ENCODE measurements at regions not wholly inside any gene's neighbourhood (a gene's known extent, or its start where the extent isn't known, plus 50 kb on each side); places are given as distances from the start of the nearest gene placed in this dataset.
"Not testable (repeated sequence)": the region's sequence is repeated elsewhere in the genome, so short reads cannot be mapped to it uniquely, and the experiment has no call there.

- DNase-seq = no peak
Observed at GRCh38 chr7:131627735-131628190, 71.3 kb upstream of the PODXL start.

GRCh38 chr7:131626643-131627042, 70.2 kb upstream of the PODXL start:
- no peak for DNase-seq

DNA sequence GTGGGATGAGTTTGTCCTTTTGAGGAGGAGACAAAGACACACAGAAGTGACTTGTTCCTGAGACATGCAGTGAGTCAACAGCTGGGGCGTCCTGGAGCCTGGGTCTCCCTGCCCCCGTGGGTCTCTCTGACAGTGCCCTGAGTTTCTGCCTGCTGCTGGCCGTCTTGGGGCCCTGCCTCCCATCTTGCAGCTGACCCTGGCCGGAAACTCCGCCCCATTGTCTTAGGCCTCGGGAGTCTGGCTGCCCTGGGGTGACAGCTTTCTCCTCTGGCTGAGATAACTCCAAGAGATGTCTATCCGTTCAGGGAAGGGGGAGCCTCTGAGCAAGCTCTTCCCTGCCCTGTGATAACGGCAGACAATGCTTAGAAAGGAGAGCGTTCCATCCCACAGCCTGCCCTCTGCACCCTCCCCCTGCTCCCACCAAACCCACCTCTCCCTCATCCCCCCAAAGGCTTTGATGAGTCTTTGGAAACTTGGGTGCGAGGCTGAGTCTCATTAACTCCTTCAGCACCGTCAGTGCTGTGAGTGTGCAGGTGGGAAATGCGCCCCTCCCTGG, 69.5 kb upstream of the PODXL start:
- no peak for DNase-seq

DNA sequence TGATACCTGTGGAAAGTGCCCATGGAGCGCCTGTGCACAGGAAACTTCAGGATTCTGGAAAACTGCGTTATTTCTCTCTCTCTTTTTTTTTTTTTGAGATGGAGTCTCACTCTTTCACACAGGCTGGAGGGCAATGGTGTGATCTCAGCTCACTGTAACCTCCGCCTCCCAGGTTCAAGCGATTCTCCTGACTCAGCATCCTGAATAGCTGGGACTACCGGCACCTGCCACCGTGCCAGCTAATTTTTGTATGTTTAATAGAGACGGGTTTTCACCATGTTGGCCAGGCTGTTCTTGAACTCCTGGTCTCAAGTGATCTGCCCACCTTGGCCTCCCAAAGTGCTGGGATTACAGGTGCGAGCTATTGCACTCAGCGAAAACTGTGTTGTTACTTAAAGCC, 68.9 kb upstream of the PODXL start:
- not testable (repeated sequence) for DNase-seq

DNA sequence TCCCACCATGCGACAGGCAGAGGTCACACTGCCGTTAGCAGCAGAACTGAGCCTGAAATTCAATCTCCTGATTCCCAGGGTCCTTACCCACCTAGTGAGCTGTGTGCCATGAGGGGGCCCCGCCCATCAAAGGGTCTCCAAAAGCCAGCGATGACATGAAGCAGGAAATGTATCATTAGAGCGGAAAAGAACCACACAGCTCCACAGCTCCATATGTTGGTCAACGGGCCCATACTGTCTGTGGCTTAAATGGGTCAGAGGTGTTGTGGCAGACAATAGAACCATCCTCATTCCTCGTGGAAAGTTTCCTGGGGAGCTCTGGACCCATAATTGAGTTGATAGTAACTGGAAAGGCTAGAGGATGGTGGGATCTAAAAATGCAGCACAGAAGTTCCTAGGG, 68.1 kb upstream of the PODXL start:
- DNase-seq = no peak

DNA sequence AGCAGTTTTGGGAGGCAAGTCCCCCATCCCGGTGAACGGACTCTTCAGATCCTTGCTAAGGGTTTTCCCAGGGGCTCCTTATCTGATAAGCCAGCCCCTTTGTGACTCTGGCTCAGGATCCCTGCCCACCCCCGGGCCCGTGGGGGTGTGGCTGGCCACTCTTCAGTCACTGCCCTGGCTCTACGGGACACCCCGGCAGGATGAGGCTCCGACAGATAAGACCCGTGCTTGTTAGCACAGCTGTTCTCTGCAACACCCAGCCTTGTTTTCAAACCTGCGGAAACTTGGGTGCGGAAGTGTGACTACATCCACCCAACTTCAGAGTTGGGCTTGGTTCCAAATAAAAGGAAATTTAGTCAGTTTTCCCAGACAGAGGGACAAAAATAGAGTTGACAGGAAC, 66.7 kb upstream of the PODXL start:
- no peak for DNase-seq

DNA sequence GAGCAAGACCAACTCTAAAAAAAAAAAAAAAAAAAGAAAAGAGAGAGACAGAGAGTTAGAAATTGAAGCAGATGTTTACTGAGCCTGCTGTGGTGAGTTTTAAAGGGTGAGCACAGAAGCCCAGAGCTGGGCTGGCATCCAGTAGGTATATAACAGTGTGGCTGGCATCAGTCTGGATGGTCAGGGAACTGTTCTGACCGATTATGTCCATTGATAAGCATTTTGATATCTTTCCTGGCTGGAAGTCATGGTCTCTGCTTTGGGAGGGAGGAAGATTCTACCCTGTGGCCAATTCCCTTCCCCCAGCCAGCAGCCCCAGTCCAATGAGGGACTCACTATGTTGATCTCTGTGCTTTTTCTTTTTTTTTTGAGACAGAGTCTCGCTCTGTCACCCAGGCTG, 65.2 kb upstream of the PODXL start:
- DNase-seq = no peak

DNA sequence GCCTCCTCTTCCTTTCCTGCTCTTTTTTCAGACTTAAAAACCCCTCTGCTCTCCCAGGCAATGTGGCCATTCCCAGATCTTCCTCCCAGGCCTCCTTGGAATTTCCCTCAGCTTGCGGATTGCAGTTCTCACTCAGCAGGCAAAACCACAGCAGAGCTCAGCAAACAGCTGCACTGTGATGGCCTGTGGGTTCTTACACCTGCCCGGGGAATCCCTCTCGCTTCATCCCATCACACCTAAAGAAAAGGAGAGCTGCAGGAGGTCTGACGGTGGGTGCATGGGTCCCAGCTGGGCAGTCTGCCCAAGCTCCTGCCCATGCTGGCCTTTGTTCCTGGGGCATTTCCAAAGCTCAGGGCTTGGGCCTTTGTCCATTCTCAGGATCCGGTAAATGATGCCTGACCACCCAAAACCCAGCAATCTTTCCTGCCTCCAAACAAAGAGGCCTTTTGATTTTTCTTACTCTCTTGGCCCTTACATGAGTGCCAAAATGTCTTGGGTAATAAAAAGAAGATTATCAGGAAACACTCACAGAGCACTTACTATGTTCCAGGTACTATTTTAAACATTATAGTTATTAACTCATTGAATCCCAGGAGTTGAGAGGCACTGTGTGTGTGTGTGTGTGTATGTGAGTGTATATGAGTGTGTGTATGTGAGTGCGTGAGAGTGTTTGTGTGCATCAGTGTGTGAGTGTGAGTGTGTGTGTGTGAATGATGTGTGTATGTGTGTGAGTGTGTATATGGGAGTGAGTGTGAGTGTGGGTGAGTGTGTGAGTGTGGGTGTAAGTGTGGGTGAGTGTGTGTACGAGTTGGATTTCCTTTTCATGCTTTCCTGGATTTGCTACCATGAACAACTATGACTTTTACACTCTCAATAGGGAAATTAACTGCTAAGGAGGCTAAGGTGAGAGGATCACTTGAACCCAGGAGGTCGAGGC, 64.5 kb upstream of the PODXL start:
- no peak for DNase-seq

GRCh38 chr7:131619336-131620305, 63.2 kb upstream of the PODXL start:
- DNase-seq = no peak

GRCh38 chr7:131618391-131618790, 62.0 kb upstream of the PODXL start:
- no peak for DNase-seq

- DNase-seq = no peak
Observed at GRCh38 chr7:131616487-131617200, 60.2 kb upstream of the PODXL start.

DNA sequence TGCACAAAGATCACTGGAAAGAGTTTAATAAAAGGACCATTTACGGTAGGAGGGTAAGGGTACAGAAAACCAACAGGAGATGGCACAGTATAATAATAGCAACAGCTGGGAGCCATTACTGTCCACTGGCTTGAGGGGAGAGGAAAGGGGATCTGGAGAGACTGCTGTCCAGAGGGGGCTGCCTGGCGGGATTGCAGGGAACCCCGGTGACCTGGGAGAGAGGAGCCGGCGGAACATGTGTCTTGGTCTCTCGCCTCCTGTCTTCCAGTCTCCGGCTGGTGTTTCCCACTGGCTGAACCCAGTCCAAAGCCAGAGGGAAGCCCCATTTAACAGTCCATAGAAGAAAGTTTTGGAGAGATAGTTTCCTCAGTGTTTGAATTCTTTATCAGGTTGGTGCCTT, 57.5 kb upstream of the PODXL start:
- no peak for DNase-seq

GRCh38 chr7:131610007-131610406, 53.6 kb upstream of the PODXL start:
- DNase-seq = no peak

DNA sequence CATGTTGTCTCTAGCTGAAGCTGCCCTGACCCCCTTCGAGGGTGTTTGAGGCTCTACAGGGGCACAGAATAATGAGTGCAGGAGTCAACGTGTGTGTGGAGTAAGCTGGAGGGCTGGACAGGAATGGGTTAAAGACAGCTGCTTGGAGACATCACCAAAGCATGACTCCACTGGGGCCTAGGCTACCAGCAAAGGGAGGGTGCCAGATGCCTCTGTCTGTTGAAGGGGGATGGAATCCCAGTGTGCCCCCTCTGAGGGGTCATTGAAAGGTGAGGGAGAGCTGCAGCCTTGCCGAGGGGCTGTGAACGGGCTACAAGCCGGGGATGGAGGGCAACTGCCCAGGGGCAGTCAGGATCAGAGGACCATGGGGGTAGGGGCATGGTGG, 51.7 kb upstream of the PODXL start:
- no peak for DNase-seq

DNA sequence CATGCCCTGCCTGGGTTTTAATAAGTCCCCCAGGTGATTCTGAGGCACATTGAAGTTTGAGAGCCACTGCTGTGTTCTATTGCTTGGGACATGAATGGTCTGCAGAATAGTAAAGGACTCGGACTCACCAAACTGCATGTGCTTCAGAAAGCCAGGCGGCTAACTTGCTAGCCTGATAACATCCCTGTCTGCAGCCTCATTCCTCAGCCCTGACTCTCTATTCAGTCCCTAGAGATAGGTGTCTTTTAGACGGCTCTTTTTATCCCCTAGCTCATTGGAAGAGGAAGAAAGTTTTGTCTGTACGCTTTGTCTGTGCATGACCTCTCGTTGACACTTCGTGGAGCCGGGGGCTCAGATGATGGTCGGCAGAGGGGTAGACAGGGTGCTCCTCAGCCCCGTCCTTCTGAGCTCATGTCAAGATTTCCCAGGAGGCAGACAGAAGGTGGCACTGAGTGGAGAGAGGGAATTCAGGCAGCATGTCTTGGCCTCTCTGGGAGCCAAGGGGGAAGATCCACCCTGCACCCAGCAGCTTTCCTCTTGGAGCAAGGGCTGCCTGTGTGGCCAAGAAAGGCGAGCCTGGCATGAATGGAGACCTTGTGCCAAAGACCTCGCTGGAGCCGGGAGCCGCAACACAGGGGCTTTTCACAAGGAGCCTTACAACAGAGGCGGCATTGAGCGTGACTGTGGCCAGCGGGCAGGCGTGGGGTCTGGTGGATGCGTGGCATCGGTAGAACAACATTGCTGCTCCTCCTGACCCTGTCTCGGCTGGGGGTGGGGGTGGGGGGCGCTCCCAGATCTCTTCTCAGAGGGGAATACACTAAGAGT, 51.1 kb upstream of the PODXL start:
- DNase-seq = no peak

- no peak for DNase-seq
Observed at GRCh38 chr7:131606346-131607290, 50.2 kb upstream of the PODXL start.

All from NCI-H2029 treated with DMSO at 0.1 percent for 48 hours (cell line).